Lower leg skin (tissue), 3 donors: ENCODE measurements at regions not wholly inside any gene's neighbourhood (a gene's known extent, or its start where the extent isn't known, plus 50 kb on each side); places are given as distances from the start of the nearest gene placed in this dataset.

Source experiments
- CTCF ChIP-seq, 3 donors: fragments of 450-650 bp; IDR thresholded peaks; one replicate each; pipeline ENCODE4 v1.5.1; 2016; ENCODE audit warnings: antibody characterized with exemption in 3 of 3, mild to moderate bottlenecking in 3 of 3, moderate library complexity in 2 of 3
- POLR2A ChIP-seq, 2 donors: fragments of 450-650 bp; IDR thresholded peaks; one replicate each; pipeline ENCODE4 v1.6.1; 2016 to 2017; ENCODE audit warnings: antibody characterized with exemption in 2 of 2, mild to moderate bottlenecking in 1 of 2, moderate library complexity in 1 of 2

GRCh38 chr2:23260621-23261020 is 124.4 kb upstream of the KLHL29 start:
- no peak for TF ChIP-seq CTCF (IDR thresholded peaks at IDR 0.05)
- TF ChIP-seq POLR2A (IDR thresholded peaks at IDR 0.05), result no peak
